Left lung (tissue), 4 donors: ENCODE measurements at regions not wholly inside any gene's neighbourhood (a gene's known extent, or its start where the extent isn't known, plus 50 kb on each side); places are given as distances from the start of the nearest gene placed in this dataset.

Experiments
- ATAC-seq: fragments of 200-7000 bp; cut with Tn5 transposase; one replicate; pipeline ENCODE4 v1.9.1; 2020; ENCODE audit warnings: moderate library complexity
- DNase-seq, 4 donors: peaks; one replicate each; pipeline ENCODE4 v3.0.0-alpha.2; 2013 to 2020
- H3K27ac ChIP-seq, 2 donors: fragments of 200-600 bp; sonication (generic) in 1 of 2; one replicate each; pipeline versions ENCODE4 v1.5.0 to v1.8.0; 2020 to 2021
- H3K27me3 ChIP-seq, 2 donors: fragments of 200-600 bp; sonication (generic) in 1 of 2; one replicate each; pipeline versions ENCODE4 v1.5.0 to v1.8.0; 2020 to 2021
- H3K36me3 ChIP-seq, 2 donors: fragments of 200-600 bp; sonication (generic) in 1 of 2; one replicate each; pipeline versions ENCODE4 v1.5.0 to v1.8.0; 2020 to 2021
- H3K4me1 ChIP-seq, 2 donors: fragments of 200-600 bp; one replicate each; pipeline ENCODE4 v1.8.0; 2021
- H3K4me3 ChIP-seq, 2 donors: fragments of 200-600 bp; sonication (generic) in 1 of 2; one replicate each; pipeline versions ENCODE4 v1.5.0 to v1.8.0; 2020 to 2021; ENCODE audit warnings: mild to moderate bottlenecking in 1 of 2
- H3K9me3 ChIP-seq, 2 donors: fragments of 200-600 bp; sonication (generic) in 1 of 2; one replicate each; pipeline versions ENCODE4 v1.5.0 to v1.8.0; 2020 to 2021
- intact Hi-C, 2 donors: fragments of 100-400 bp; cut with DNase I; formaldehyde crosslinking; loops; one replicate each; pipeline versions ENCODE4 v1.11.2 to v1.14.2; 2022
- TF ChIP-seq, protein P1 (sequence below), 2 donors: fragments of 200-600 bp; sonication (generic) in 1 of 2; IDR thresholded peaks; one replicate each; pipeline versions ENCODE4 v1.5.0 to v1.8.0; 2021; ENCODE audit warnings: antibody characterized with exemption in 2 of 2
- donor health status: DM: no; HTN: yes; CAD: no.
- donor health status: DM: no; HTN: no; CAD: no.

- ATAC-seq: no peak
- H3K4me3 ChIP-seq: no peak overlapping the region
- DNase-seq: no peak
- no peak overlapping the region for H3K27ac ChIP-seq
- no peaks in the 10 kb centered on the region for H3K27me3 ChIP-seq
- TF ChIP-seq, protein P1, sequence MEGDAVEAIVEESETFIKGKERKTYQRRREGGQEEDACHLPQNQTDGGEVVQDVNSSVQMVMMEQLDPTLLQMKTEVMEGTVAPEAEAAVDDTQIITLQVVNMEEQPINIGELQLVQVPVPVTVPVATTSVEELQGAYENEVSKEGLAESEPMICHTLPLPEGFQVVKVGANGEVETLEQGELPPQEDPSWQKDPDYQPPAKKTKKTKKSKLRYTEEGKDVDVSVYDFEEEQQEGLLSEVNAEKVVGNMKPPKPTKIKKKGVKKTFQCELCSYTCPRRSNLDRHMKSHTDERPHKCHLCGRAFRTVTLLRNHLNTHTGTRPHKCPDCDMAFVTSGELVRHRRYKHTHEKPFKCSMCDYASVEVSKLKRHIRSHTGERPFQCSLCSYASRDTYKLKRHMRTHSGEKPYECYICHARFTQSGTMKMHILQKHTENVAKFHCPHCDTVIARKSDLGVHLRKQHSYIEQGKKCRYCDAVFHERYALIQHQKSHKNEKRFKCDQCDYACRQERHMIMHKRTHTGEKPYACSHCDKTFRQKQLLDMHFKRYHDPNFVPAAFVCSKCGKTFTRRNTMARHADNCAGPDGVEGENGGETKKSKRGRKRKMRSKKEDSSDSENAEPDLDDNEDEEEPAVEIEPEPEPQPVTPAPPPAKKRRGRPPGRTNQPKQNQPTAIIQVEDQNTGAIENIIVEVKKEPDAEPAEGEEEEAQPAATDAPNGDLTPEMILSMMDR (IDR thresholded peaks at IDR 0.05): no peak
- no peaks in the 10 kb centered on the region for H3K9me3 ChIP-seq
- intact Hi-C loops: no loop called here
- H3K4me1 ChIP-seq: no peaks in the 10 kb centered on the region
- no peaks in the 10 kb centered on the region for H3K36me3 ChIP-seq
Measured at GRCh38 chr2:122749405-122749804, 994.0 kb downstream of the TSN start.

GRCh38 chr2:122750095-122750494, 994.6 kb downstream of the TSN start:
- ATAC-seq (no peak), DNase-seq (no peak)
- H3K4me1 ChIP-seq: no peaks in the 10 kb centered on the region
- intact Hi-C loops: no loop called here
- TF ChIP-seq, protein P1 (IDR thresholded peaks at IDR 0.05): no peak
- no peaks in the 10 kb centered on the region for H3K27me3 ChIP-seq
- H3K36me3 ChIP-seq: no peaks in the 10 kb centered on the region
- H3K27ac ChIP-seq: no peak overlapping the region
- no peaks in the 10 kb centered on the region for H3K9me3 ChIP-seq
- H3K4me3 ChIP-seq: no peak overlapping the region

- Histone ChIP-seq H3K36me3 (no peaks in the 10 kb centered on the region), H3K9me3 (no peaks in the 10 kb centered on the region), H3K4me3 (no peak overlapping the region), H3K27ac (no peak overlapping the region), H3K27me3 (no peaks in the 10 kb centered on the region), H3K4me1 (no peaks in the 10 kb centered on the region)
- DNase-seq (no peak), ATAC-seq (no peak)
- intact Hi-C loops: no loop called here
- TF ChIP-seq, protein P1 (IDR thresholded peaks at IDR 0.05): no peak
Measured at GRCh38 chr2:122750808-122751207, 995.4 kb downstream of the TSN start.

DNA sequence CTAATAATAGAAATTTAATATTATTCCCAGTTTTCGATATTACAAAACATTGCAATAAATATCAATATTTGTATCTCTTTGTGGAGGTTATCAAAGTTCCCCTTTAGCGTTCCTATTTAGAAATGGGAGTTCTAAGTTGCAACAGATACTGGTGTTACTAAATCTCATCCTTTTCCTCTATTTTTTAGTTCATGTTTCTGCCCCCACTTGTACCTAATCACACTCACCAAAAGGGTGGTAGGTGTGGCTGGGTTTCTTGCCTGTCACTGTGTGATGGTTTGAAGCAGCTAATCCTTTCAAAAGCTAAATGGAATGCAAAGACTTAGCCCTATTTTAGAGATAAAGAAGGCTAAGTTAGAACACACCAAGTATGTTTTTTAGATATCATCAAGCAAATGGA, 997.9 kb downstream of the TSN start:
- intact Hi-C loops: no loop called here
- Histone ChIP-seq H3K27ac (peak overlapping the region in 1 of 2 donors; percentile 66), H3K36me3 (no peaks in the 10 kb centered on the region), H3K4me1 (no peaks in the 10 kb centered on the region), H3K27me3 (no peaks in the 10 kb centered on the region), H3K4me3 (no peak overlapping the region), H3K9me3 (no peaks in the 10 kb centered on the region)
- TF ChIP-seq, protein P1 (IDR thresholded peaks at IDR 0.05): no peak
- no peak for DNase-seq
- ATAC-seq: no peak

- Histone ChIP-seq H3K4me1 (no peaks in the 10 kb centered on the region), H3K4me3 (no peak overlapping the region), H3K27me3 (no peaks in the 10 kb centered on the region), H3K9me3 (no peaks in the 10 kb centered on the region), H3K36me3 (no peaks in the 10 kb centered on the region), H3K27ac (peak overlapping the region in 1 of 2 donors; percentile 66)
- intact Hi-C loops: no loop called here
- no peak for DNase-seq
- ATAC-seq: no peak
- TF ChIP-seq, protein P1 (IDR thresholded peaks at IDR 0.05): no peak
Measured at GRCh38 chr2:122754561-122754960, 999.1 kb downstream of the TSN start.
